GM12878 (cell line): ENCODE measurements at regions not wholly inside any gene's neighbourhood (a gene's known extent, or its start where the extent isn't known, plus 50 kb on each side); places are given as distances from the start of the nearest gene placed in this dataset.

ENCODE experiments used
- ATAC-seq: fragments of 200-7000 bp; cut with Tn5 transposase; 3 replicates; pipeline ENCODE4 v1.9.1; 2020; ENCODE audit warnings: mild to moderate bottlenecking, moderate library complexity
- BruUV-seq: library from RNA; stranded (reverse); fragments of 400-500 nt; replicated peaks from 2 replicates; lab custom pipeline; 2021; lab: Mats Ljungman, UMichigan
- CTCF ChIA-PET: fragments of 300-600 bp; sonication (Branson Sonifier 250); formaldehyde crosslinking; extraction: SDS; loops from one replicate; lab custom pipeline; 2021; ENCODE audit warnings: inconsistent platforms; lab: Yijun Ruan, JAX
- POLR2A ChIA-PET: fragments of 350-600 bp; formaldehyde crosslinking; extraction: SDS; loops from one replicate; lab custom pipeline; 2021; ENCODE audit warnings: inconsistent platforms; lab: Charles Lee
- RAD21 ChIA-PET: fragments of 300-600 bp; sonication (Branson Sonifier 250); formaldehyde crosslinking; loops from one replicate; lab custom pipeline; 2023; ENCODE audit warnings: antibody characterized with exemption; ENCODE audit not compliant: unreplicated experiment; lab: Charles Lee
- SMC1A ChIA-PET: fragments of 300-600 bp; sonication (Branson Sonifier 250); formaldehyde crosslinking; loops from one replicate; lab custom pipeline; 2023; ENCODE audit not compliant: unreplicated experiment, uncharacterized antibody; lab: Charles Lee
- DNase-seq: peaks from one replicate; pipeline ENCODE4 v3.0.0-alpha.2; 2011; ENCODE audit warnings: low read depth, low spot score
- FAIRE-seq: peaks from 3 replicates; lab custom pipeline; 2011; peaks lifted over from hg19 to GRCh38; lab: Jason Lieb, UNC
- H2AFZ ChIP-seq: 2 replicates; pipeline ENCODE4 v1.6.0; 2011; ENCODE audit warnings: low read depth, low read length, control low read depth; ENCODE audit not compliant: control insufficient read depth
- H3K27ac ChIP-seq: 2 replicates; pipeline ENCODE4 v1.5.1; 2011; ENCODE audit warnings: control low read depth; ENCODE audit not compliant: control insufficient read depth, insufficient read depth
- H3K27me3 ChIP-seq, 2 experiments: replicated peaks in 1 of 2; 2 replicates each; pipeline versions ENCODE4 v1.6.0 to v1.6.1; 2011; ENCODE audit warnings: low read length in 1 of 2; ENCODE audit not compliant: control insufficient read depth in 2 of 2, insufficient read depth in 2 of 2
- H3K36me3 ChIP-seq, 2 experiments: 2 replicates each; pipeline ENCODE4 v1.5.1; 2011; ENCODE audit warnings: low read length in 1 of 2; ENCODE audit not compliant: control insufficient read depth in 2 of 2, insufficient read depth in 2 of 2
- H3K4me1 ChIP-seq: 2 replicates; pipeline ENCODE4 v1.6.1; 2011; ENCODE audit warnings: mild to moderate bottlenecking, low read length, moderate library complexity, mixed read lengths; ENCODE audit not compliant: control insufficient read depth, insufficient read depth
- H3K4me2 ChIP-seq: 2 replicates; pipeline ENCODE4 v1.6.0; 2011; ENCODE audit warnings: control low read depth; ENCODE audit not compliant: control insufficient read depth, insufficient read depth
- H3K4me3 ChIP-seq: fragments of 200-600 bp; sonication (generic); 2 replicates; pipeline ENCODE4 v1.5.1; 2016
- H3K79me2 ChIP-seq: 2 replicates; pipeline ENCODE4 v1.6.0; 2011; ENCODE audit warnings: low read length; ENCODE audit not compliant: control insufficient read depth, insufficient read depth
- H3K9ac ChIP-seq: 2 replicates; pipeline ENCODE4 v1.8.0; 2011; ENCODE audit warnings: low read length, control low read depth, mixed read lengths; ENCODE audit not compliant: control insufficient read depth, insufficient read depth
- H3K9me3 ChIP-seq: replicated peaks from 3 replicates; pipeline ENCODE4 v1.5.1; 2011; ENCODE audit warnings: mild to moderate bottlenecking, low read length; ENCODE audit not compliant: control insufficient read depth, insufficient read depth
- H4K20me1 ChIP-seq: 2 replicates; pipeline ENCODE4 v1.6.0; 2011; ENCODE audit not compliant: control insufficient read depth, insufficient read depth
- ETV6 ChIP-seq, 2 experiments: fragments of 450-650 bp in 1 of 2; IDR thresholded peaks in 1 of 2; conservative IDR thresholded peaks in 1 of 2; 2 replicates each; pipeline ENCODE4 v1.6.1; 2014; ENCODE audit warnings: antibody characterized with exemption in 1 of 2, borderline replicate concordance in 1 of 2, low read depth in 1 of 2, mild to moderate bottlenecking in 1 of 2, moderate library complexity in 1 of 2
- HDAC2 ChIP-seq: fragments of 200-600 bp; sonication (generic); IDR thresholded peaks from 2 replicates; pipeline ENCODE4 v1.6.1; 2017
- IKZF1 ChIP-seq: fragments of 450-650 bp; conservative IDR thresholded peaks from 2 replicates; pipeline ENCODE4 v1.6.1; 2017; ENCODE audit warnings: antibody characterized with exemption, mild to moderate bottlenecking
- MEF2B ChIP-seq: fragments of 450-650 bp; IDR thresholded peaks from 2 replicates; pipeline ENCODE4 v1.6.1; 2018; ENCODE audit warnings: mild to moderate bottlenecking, moderate library complexity; ENCODE audit not compliant: partially characterized antibody, poor library complexity, severe bottlenecking
- YBX1 ChIP-seq: fragments of 450-650 bp; IDR thresholded peaks from 2 replicates; pipeline ENCODE4 v1.6.1; 2016; ENCODE audit warnings: antibody characterized with exemption
- WGBS: methylation state at CpG from one replicate; pipeline ENCODE4 v1.1.6; 2016; ENCODE audit warnings: low lambda C conversion rate; ENCODE audit not compliant: insufficient replicate concordance, insufficient coverage; ENCODE audit errors: missing lambda C conversion rate; 5-methylcytosine and 5-hydroxymethylcytosine counted together
- in situ Hi-C: fragments of 300-500 bp; cut with MboI; formaldehyde crosslinking; loops from 9 replicates; pipeline ENCODE4 v1.14.3; 2018; ENCODE audit warnings: mixed read lengths
- intact Hi-C: fragments of 100-400 bp; cut with micrococcal nuclease; formaldehyde crosslinking; loops from one replicate; pipeline ENCODE4 v1.14.2; 2022; ENCODE audit not compliant: unreplicated experiment
- TF ChIP-seq, protein P1 (sequence below), 3 experiments: IDR thresholded peaks in 2 of 3; conservative IDR thresholded peaks in 1 of 3; 2 replicates each; pipeline ENCODE4 v1.5.1; 2011; ENCODE audit warnings: low read depth in 3 of 3, low read length in 3 of 3, mild to moderate bottlenecking in 3 of 3, control low read depth in 2 of 3, moderate library complexity in 2 of 3, inconsistent platforms in 1 of 3, mixed read lengths in 1 of 3; ENCODE audit not compliant: control insufficient read depth in 2 of 3, insufficient read depth in 1 of 3; ENCODE audit errors: extremely low read depth in 1 of 3
- TF ChIP-seq, protein P2 (sequence below): IDR thresholded peaks from 2 replicates; pipeline ENCODE4 v1.6.1; 2011; ENCODE audit warnings: low read depth, mild to moderate bottlenecking, low read length, moderate library complexity, borderline replicate concordance; ENCODE audit errors: extremely low read depth
- TF ChIP-seq, protein P3 (sequence below): fragments of 450-650 bp; IDR thresholded peaks from 2 replicates; pipeline ENCODE4 v1.6.1; 2018; ENCODE audit warnings: mild to moderate bottlenecking, low read depth, moderate library complexity; ENCODE audit not compliant: partially characterized antibody
- TF ChIP-seq, protein P4 (sequence below): fragments of 450-650 bp; IDR thresholded peaks from 2 replicates; pipeline ENCODE4 v1.6.1; 2017; ENCODE audit warnings: mild to moderate bottlenecking
- TF ChIP-seq, protein P5 (sequence below): fragments of 450-650 bp; IDR thresholded peaks from 2 replicates; pipeline ENCODE4 v1.6.1; 2016; ENCODE audit warnings: mild to moderate bottlenecking, moderate library complexity, borderline replicate concordance

DNA sequence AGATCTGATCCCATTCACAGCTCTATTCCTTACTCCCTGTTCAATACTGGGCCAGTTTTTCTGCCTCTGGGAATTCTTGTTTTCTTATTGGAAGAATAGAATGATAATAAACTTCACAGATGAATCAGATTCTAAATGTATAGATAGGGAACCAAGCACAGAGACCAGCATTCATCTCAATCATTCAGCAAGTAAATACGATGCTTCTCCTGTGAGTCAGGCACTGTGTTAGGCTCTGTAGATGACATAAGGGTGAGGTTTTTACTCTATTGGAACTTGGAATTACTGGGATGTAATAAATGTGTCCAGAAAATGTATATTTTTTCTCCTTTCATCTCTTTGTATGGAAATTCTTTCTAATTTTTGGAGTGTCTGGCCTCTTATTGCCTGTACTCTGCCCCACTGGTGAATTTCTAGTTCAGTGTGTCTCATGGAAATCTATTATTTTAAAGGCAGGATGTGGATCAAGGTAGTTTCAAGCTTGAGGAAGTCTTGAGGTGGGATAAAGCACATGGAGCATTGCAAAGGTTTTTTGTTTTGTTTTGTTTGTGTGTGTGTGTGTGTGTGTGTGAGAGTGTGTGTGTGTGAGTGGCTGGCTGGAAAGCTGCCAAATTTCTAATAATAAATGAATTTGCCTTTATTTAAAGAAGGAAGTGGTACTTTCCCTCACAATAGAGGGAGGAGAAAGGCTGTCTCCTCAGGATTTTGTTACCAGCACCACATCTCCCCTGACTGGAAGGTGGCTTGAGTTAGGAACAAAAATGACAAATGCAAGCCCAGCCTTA is 117.9 kb upstream of the HS3ST1 start:
- 90% methylated on average over 1 of the region's 1 CpG for WGBS
- no peak for DNase-seq
- TF ChIP-seq, protein P1, sequence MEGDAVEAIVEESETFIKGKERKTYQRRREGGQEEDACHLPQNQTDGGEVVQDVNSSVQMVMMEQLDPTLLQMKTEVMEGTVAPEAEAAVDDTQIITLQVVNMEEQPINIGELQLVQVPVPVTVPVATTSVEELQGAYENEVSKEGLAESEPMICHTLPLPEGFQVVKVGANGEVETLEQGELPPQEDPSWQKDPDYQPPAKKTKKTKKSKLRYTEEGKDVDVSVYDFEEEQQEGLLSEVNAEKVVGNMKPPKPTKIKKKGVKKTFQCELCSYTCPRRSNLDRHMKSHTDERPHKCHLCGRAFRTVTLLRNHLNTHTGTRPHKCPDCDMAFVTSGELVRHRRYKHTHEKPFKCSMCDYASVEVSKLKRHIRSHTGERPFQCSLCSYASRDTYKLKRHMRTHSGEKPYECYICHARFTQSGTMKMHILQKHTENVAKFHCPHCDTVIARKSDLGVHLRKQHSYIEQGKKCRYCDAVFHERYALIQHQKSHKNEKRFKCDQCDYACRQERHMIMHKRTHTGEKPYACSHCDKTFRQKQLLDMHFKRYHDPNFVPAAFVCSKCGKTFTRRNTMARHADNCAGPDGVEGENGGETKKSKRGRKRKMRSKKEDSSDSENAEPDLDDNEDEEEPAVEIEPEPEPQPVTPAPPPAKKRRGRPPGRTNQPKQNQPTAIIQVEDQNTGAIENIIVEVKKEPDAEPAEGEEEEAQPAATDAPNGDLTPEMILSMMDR (IDR thresholded peaks at IDR 0.05 in 2 of 3, conservative IDR thresholded peaks at IDR 0.05 in 1 of 3; ENCODE audit: control insufficient read depth in 2 of 3, extremely low read depth in 1 of 3, insufficient read depth in 1 of 3, low read depth in 3 of 3, low read length in 3 of 3), result no peak
- TF ChIP-seq, protein P2, sequence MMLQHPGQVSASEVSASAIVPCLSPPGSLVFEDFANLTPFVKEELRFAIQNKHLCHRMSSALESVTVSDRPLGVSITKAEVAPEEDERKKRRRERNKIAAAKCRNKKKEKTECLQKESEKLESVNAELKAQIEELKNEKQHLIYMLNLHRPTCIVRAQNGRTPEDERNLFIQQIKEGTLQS, result no peak
- TF ChIP-seq, protein P3, sequence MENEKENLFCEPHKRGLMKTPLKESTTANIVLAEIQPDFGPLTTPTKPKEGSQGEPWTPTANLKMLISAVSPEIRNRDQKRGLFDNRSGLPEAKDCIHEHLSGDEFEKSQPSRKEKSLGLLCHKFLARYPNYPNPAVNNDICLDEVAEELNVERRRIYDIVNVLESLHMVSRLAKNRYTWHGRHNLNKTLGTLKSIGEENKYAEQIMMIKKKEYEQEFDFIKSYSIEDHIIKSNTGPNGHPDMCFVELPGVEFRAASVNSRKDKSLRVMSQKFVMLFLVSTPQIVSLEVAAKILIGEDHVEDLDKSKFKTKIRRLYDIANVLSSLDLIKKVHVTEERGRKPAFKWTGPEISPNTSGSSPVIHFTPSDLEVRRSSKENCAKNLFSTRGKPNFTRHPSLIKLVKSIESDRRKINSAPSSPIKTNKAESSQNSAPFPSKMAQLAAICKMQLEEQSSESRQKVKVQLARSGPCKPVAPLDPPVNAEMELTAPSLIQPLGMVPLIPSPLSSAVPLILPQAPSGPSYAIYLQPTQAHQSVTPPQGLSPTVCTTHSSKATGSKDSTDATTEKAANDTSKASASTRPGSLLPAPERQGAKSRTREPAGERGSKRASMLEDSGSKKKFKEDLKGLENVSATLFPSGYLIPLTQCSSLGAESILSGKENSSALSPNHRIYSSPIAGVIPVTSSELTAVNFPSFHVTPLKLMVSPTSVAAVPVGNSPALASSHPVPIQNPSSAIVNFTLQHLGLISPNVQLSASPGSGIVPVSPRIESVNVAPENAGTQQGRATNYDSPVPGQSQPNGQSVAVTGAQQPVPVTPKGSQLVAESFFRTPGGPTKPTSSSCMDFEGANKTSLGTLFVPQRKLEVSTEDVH, result no peak
- TF ChIP-seq YBX1 (no peak), ETV6 (conservative IDR thresholded peaks at IDR 0.05 in 1 of 2, IDR thresholded peaks at IDR 0.05 in 1 of 2; ENCODE audit: borderline replicate concordance in 1 of 2, low read depth in 1 of 2) (no peak), IKZF1 (no peak), HDAC2 (no peak), MEF2B (no peak)
- TF ChIP-seq, protein P4, sequence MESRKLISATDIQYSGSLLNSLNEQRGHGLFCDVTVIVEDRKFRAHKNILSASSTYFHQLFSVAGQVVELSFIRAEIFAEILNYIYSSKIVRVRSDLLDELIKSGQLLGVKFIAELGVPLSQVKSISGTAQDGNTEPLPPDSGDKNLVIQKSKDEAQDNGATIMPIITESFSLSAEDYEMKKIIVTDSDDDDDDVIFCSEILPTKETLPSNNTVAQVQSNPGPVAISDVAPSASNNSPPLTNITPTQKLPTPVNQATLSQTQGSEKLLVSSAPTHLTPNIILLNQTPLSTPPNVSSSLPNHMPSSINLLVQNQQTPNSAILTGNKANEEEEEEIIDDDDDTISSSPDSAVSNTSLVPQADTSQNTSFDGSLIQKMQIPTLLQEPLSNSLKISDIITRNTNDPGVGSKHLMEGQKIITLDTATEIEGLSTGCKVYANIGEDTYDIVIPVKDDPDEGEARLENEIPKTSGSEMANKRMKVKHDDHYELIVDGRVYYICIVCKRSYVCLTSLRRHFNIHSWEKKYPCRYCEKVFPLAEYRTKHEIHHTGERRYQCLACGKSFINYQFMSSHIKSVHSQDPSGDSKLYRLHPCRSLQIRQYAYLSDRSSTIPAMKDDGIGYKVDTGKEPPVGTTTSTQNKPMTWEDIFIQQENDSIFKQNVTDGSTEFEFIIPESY, result no peak
- TF ChIP-seq, protein P5, sequence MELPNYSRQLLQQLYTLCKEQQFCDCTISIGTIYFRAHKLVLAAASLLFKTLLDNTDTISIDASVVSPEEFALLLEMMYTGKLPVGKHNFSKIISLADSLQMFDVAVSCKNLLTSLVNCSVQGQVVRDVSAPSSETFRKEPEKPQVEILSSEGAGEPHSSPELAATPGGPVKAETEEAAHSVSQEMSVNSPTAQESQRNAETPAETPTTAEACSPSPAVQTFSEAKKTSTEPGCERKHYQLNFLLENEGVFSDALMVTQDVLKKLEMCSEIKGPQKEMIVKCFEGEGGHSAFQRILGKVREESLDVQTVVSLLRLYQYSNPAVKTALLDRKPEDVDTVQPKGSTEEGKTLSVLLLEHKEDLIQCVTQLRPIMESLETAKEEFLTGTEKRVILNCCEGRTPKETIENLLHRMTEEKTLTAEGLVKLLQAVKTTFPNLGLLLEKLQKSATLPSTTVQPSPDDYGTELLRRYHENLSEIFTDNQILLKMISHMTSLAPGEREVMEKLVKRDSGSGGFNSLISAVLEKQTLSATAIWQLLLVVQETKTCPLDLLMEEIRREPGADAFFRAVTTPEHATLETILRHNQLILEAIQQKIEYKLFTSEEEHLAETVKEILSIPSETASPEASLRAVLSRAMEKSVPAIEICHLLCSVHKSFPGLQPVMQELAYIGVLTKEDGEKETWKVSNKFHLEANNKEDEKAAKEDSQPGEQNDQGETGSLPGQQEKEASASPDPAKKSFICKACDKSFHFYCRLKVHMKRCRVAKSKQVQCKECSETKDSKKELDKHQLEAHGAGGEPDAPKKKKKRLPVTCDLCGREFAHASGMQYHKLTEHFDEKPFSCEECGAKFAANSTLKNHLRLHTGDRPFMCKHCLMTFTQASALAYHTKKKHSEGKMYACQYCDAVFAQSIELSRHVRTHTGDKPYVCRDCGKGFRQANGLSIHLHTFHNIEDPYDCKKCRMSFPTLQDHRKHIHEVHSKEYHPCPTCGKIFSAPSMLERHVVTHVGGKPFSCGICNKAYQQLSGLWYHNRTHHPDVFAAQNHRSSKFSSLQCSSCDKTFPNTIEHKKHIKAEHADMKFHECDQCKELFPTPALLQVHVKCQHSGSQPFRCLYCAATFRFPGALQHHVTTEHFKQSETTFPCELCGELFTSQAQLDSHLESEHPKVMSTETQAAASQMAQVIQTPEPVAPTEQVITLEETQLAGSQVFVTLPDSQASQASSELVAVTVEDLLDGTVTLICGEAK, result no peak

More for the DNA sequence above, 117.9 kb upstream of the HS3ST1 start:
- H3K9ac ChIP-seq, result no peak overlapping the region
- CTCF ChIA-PET, result no interaction called here
- SMC1A ChIA-PET, result interaction anchor here (0.6 kb wide), 1 partner anchor 100 kb away, joined by 3 read pairs; no protein-coding TSS in a partner anchor
- H3K4me3 ChIP-seq, result no peak overlapping the region
- no peaks in the 10 kb centered on the region for H4K20me1 ChIP-seq
- H3K79me2 ChIP-seq, result no peaks in the 10 kb centered on the region
- RAD21 ChIA-PET, result no interaction called here
- no peak overlapping the region for H3K27ac ChIP-seq
- FAIRE-seq, result no peak
- H3K4me1 ChIP-seq, result no peaks in the 10 kb centered on the region
- no peaks in the 10 kb centered on the region for H3K36me3 ChIP-seq
- POLR2A ChIA-PET, result no interaction called here
- no peaks in the 10 kb centered on the region for H3K27me3 ChIP-seq
- H3K4me2 ChIP-seq, result no peak overlapping the region
- H2AFZ ChIP-seq, result no peak overlapping the region
- no TSS peak for BruUV-seq
- intact Hi-C loops, result no loop called here
- H3K9me3 ChIP-seq, result no peaks in the 10 kb centered on the region
- in situ Hi-C loops, result no loop called here
- ATAC-seq, result no peak
